HepG2 (cell line): ENCODE measurements at regions not wholly inside any gene's neighbourhood (a gene's known extent, or its start where the extent isn't known, plus 50 kb on each side); places are given as distances from the start of the nearest gene placed in this dataset.

Source experiments
- ATAC-seq: fragments of 200-7000 bp; cut with Tn5 transposase; 3 replicates; pipeline ENCODE4 v1.9.1; 2020; ENCODE audit warnings: mild to moderate bottlenecking, moderate library complexity
- BruUV-seq: library from RNA; stranded (reverse); fragments of 400-500 nt; replicated peaks from 2 replicates; lab custom pipeline; 2021; lab: Mats Ljungman, UMichigan
- CTCF ChIA-PET: fragments of 300-600 bp; formaldehyde crosslinking; extraction: SDS; loops from one replicate; lab custom pipeline; 2021; ENCODE audit warnings: low total read pairs, inconsistent platforms, low intra/inter-chr PET ratio; lab: Yijun Ruan, JAX
- POLR2A ChIA-PET: fragments of 350-600 bp; sonication (Branson Sonifier 250); formaldehyde crosslinking; loops from one replicate; lab custom pipeline; 2020; ENCODE audit warnings: antibody characterized with exemption, inconsistent platforms; lab: Yijun Ruan, JAX
- DNase-seq: peaks from one replicate; pipeline ENCODE4 v3.0.0-alpha.2; 2015; ENCODE audit warnings: low spot score
- FAIRE-seq: peaks from 3 replicates; lab custom pipeline; 2011; peaks lifted over from hg19 to GRCh38; lab: Jason Lieb, UNC
- H2AFZ ChIP-seq: one replicate; pipeline ENCODE4 v1.6.1; 2011; ENCODE audit warnings: low read length, inconsistent platforms
- H3K27ac ChIP-seq: fragments of 300-600 bp; 3 replicates; pipeline ENCODE4 v1.8.0; 2011; ENCODE audit warnings: mixed run types, mild to moderate bottlenecking, mixed read lengths, low read length, inconsistent platforms; ENCODE audit not compliant: insufficient read depth; ENCODE audit errors: extremely low read length
- H3K27me3 ChIP-seq, 2 experiments: fragments of 200-600 bp in 1 of 2; 2 replicates in 1 of 2; 3 replicates in 1 of 2; pipeline versions ENCODE4 v1.6.0 to v1.8.0; 2011; ENCODE audit warnings: low read length in 2 of 2, mild to moderate bottlenecking in 2 of 2, moderate library complexity in 2 of 2, inconsistent platforms in 1 of 2; ENCODE audit not compliant: insufficient read depth in 2 of 2, control insufficient read depth in 1 of 2
- H3K36me3 ChIP-seq, 2 experiments: fragments of 200-600 bp in 1 of 2; replicated peaks in 1 of 2; 2 replicates in 1 of 2; 3 replicates in 1 of 2; pipeline versions ENCODE4 v1.5.1 to v1.8.0; 2011; ENCODE audit warnings: low read length in 2 of 2, inconsistent platforms in 1 of 2; ENCODE audit not compliant: insufficient read depth in 2 of 2, control insufficient read depth in 1 of 2
- H3K4me1 ChIP-seq: 2 replicates; pipeline ENCODE4 v1.5.1; 2012; ENCODE audit warnings: low read length, inconsistent platforms; ENCODE audit not compliant: insufficient read depth
- H3K4me2 ChIP-seq: 2 replicates; pipeline ENCODE4 v1.6.0; 2011; ENCODE audit warnings: low read depth, low read length, inconsistent platforms
- H3K4me3 ChIP-seq, 3 experiments: fragments of 200-600 bp in 1 of 3; sonication (generic), shearing (Covaris generic) in 1 of 3; replicated peaks in 1 of 3; 2 replicates each; pipeline ENCODE4 v1.5.1; 2011 to 2016; ENCODE audit warnings: low read length in 3 of 3, inconsistent platforms in 2 of 3, low read depth in 2 of 3, mild to moderate bottlenecking in 2 of 3, control low read depth in 1 of 3, mixed read lengths in 1 of 3; ENCODE audit not compliant: insufficient read depth in 1 of 3
- H3K79me2 ChIP-seq: one replicate; pipeline ENCODE4 v1.6.1; 2011; ENCODE audit warnings: low read length, inconsistent platforms; ENCODE audit not compliant: insufficient read depth
- H3K9ac ChIP-seq: 2 replicates; pipeline ENCODE4 v1.6.0; 2011; ENCODE audit warnings: mild to moderate bottlenecking, low read depth, low read length, inconsistent platforms; ENCODE audit not compliant: insufficient read depth
- H3K9me3 ChIP-seq: 2 replicates; pipeline ENCODE4 v1.5.1; 2012; ENCODE audit warnings: mild to moderate bottlenecking, low read length
- H4K20me1 ChIP-seq: 2 replicates; pipeline ENCODE4 v1.6.0; 2011; ENCODE audit warnings: inconsistent platforms, mild to moderate bottlenecking, low read length, moderate library complexity; ENCODE audit not compliant: insufficient read depth
- AGO2 ChIP-seq: fragments of 200-400 bp; formaldehyde crosslinking; optimal IDR thresholded peaks from 2 replicates; pipeline ENCODE3; 2017; ENCODE audit warnings: mild to moderate bottlenecking, low read depth, low read length, moderate library complexity
- KAT7 ChIP-seq: IDR thresholded peaks from 2 replicates; pipeline ENCODE4 v1.6.1; 2018; ENCODE audit warnings: borderline replicate concordance, missing compliant biosample characterization
- MIER2 ChIP-seq: IDR thresholded peaks from 2 replicates; pipeline ENCODE4 v1.6.1; 2016; ENCODE audit warnings: missing biosample characterization, missing genetic modification reagents
- NCOR1 ChIP-seq: fragments of 200-600 bp; sonication (generic); IDR thresholded peaks from 2 replicates; pipeline ENCODE4 v1.7.0; 2017; ENCODE audit warnings: antibody characterized with exemption, low read length, borderline replicate concordance
- SATB2 ChIP-seq: sonication (generic); formaldehyde crosslinking; IDR thresholded peaks from 2 replicates; pipeline ENCODE4 v1.5.0; 2020; ENCODE audit warnings: missing genetic modification reagents
- ZNF615 ChIP-seq: sonication (generic); formaldehyde crosslinking; IDR thresholded peaks from 2 replicates; pipeline ENCODE4 v1.5.0; 2020; ENCODE audit warnings: mild to moderate bottlenecking, missing genetic modification reagents, borderline replicate concordance
- ZNF7 ChIP-seq: IDR thresholded peaks from 2 replicates; pipeline ENCODE4 v1.6.1; 2016; ENCODE audit warnings: missing biosample characterization, missing genetic modification reagents
- ZNF720 ChIP-seq: sonication (generic); formaldehyde crosslinking; IDR thresholded peaks from 2 replicates; pipeline ENCODE4 v1.4.0; 2020; ENCODE audit warnings: missing genetic modification reagents
- ZNF777 ChIP-seq: sonication (generic); formaldehyde crosslinking; IDR thresholded peaks from 2 replicates; pipeline ENCODE4 v1.4.0; 2020; ENCODE audit warnings: missing genetic modification reagents
- ZNF879 ChIP-seq: sonication (generic); formaldehyde crosslinking; IDR thresholded peaks from 2 replicates; pipeline ENCODE4 v1.8.1; 2023; ENCODE audit warnings: missing genetic modification reagents
- WGBS: methylation state at CpG from one replicate; pipeline ENCODE4 v1.1.6; 2017; ENCODE audit warnings: low lambda C conversion rate; 5-methylcytosine and 5-hydroxymethylcytosine counted together
- in situ Hi-C: cut with HindIII; loops from 2 replicates; pipeline ENCODE4 v1.10.0; 2017; ENCODE audit warnings: low pct_unique_long_range_greater_than_20kb; ENCODE audit not compliant: extremely low pct_ligation_motif_present
- intact Hi-C: fragments of 100-400 bp; cut with micrococcal nuclease; formaldehyde crosslinking; loops from one replicate; pipeline ENCODE4 v1.10.0; 2022; ENCODE audit not compliant: unreplicated experiment
- TF ChIP-seq, protein P1 (sequence below): sonication (generic); formaldehyde crosslinking; IDR thresholded peaks from 2 replicates; pipeline ENCODE4 v1.8.1; 2023; ENCODE audit warnings: missing genetic modification reagents, inconsistent platforms, borderline replicate concordance
- TF ChIP-seq, protein P2 (sequence below), 2 experiments: sonication (generic) in 1 of 2; formaldehyde crosslinking in 1 of 2; IDR thresholded peaks; 2 replicates each; pipeline versions ENCODE4 v1.5.1 to v1.6.1; 2011 to 2020; ENCODE audit warnings: borderline replicate concordance in 1 of 2, low read depth in 1 of 2, low read length in 1 of 2, mild to moderate bottlenecking in 1 of 2, missing genetic modification reagents in 1 of 2, moderate library complexity in 1 of 2
- TF ChIP-seq, protein P3 (sequence below): sonication (generic); formaldehyde crosslinking; IDR thresholded peaks from 2 replicates; pipeline ENCODE4 v1.4.0; 2020; ENCODE audit warnings: missing genetic modification reagents
- TF ChIP-seq, protein P4 (sequence below): sonication (generic); formaldehyde crosslinking; IDR thresholded peaks from 2 replicates; pipeline ENCODE4 v1.8.0; 2022; ENCODE audit warnings: mild to moderate bottlenecking, missing genetic modification reagents, moderate library complexity

DNA sequence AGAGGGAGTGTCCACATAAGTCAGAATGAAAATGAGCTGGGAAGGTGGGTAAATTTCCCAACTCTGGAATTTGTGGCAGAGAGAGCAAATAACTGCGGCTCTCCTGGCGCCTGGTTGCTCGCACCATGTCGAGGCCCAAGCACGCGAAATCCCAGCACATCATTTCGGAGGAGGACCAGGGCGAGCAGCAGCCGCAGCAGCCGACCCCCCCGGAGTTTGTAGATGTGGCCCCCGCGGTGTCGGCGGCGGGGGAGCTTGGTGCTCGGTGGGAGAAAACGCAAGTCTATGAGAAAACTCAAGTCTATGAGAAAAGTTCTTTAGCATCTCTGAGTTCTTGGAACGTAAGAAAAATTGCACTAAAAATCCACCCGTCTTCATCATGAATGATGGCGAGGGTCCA, 60.3 kb downstream of the ACTBL2 start:
- Histone ChIP-seq H3K27ac (no peak overlapping the region), H4K20me1 (no peaks in the 10 kb centered on the region), H3K9me3 (no peaks in the 10 kb centered on the region), H3K27me3 (peaks cover 0 to 7% of the 10 kb centered on the region in 2 experiments; a peak in 2 of 5 replicates), H2AFZ (no peak overlapping the region), H3K4me1 (no peaks in the 10 kb centered on the region), H3K4me3 (no peak overlapping the region), H3K36me3 (no peaks in the 10 kb centered on the region), H3K4me2 (no peak overlapping the region), H3K79me2 (no peaks in the 10 kb centered on the region), H3K9ac (no peak overlapping the region)
- FAIRE-seq (no peak), DNase-seq (no peak), ATAC-seq (no peak)
- POLR2A ChIA-PET, result no interaction called here
- CTCF ChIA-PET, result no interaction called here
- in situ Hi-C loops (no loop called here), intact Hi-C loops (no loop called here)
- 57% methylated on average over 21 of the region's 21 CpGs for WGBS
- no peak for TF ChIP-seq SATB2 (CRISPR knock-in tag)
- no TSS peak for BruUV-seq

DNA sequence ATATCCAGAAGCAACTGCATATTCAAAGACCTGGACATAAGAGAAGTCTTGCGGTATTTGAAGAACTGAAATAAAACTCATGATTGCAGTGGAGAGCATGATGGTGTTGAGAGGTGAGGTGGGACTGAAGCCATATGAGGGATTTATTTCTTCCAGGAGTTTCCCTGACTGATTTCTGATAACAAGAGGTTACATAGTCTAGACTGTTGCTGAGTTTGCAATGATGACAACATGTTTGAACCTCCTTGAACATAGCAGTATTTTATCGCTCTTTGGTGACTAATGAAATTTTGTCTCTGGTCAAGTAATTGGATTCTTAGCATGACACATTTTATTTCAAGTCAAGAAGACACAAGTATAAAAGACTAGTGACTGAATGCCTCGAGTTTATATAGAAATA, 61.8 kb downstream of the ACTBL2 start:
- Histone ChIP-seq H3K27me3 (peaks cover 0 to 7% of the 10 kb centered on the region in 2 experiments; a peak in 2 of 5 replicates), H4K20me1 (no peaks in the 10 kb centered on the region), H3K4me2 (no peak overlapping the region), H2AFZ (no peak overlapping the region), H3K9me3 (no peaks in the 10 kb centered on the region), H3K36me3 (no peaks in the 10 kb centered on the region), H3K27ac (no peak overlapping the region), H3K4me3 (no peak overlapping the region), H3K4me1 (no peaks in the 10 kb centered on the region), H3K9ac (no peak overlapping the region), H3K79me2 (no peaks in the 10 kb centered on the region)
- 65% methylated on average over 3 of the region's 3 CpGs for WGBS
- FAIRE-seq, result no peak
- no TSS peak for BruUV-seq
- intact Hi-C loops, result no loop called here
- no peak for DNase-seq
- ChIA-PET CTCF (no interaction called here), POLR2A (no interaction called here)
- ATAC-seq, result no peak
- in situ Hi-C loops, result no loop called here
- TF ChIP-seq ZNF615 (no peak), NCOR1 (no peak), ZNF777 (CRISPR knock-in tag) (no peak), MIER2 (CRISPR knock-in tag) (no peak), ZNF720 (CRISPR knock-in tag) (no peak), ZNF7 (no peak), ZNF879 (CRISPR knock-in tag) (no peak), KAT7 (CRISPR knock-in tag) (no peak), AGO2 (no peak)
- TF ChIP-seq, protein P1, sequence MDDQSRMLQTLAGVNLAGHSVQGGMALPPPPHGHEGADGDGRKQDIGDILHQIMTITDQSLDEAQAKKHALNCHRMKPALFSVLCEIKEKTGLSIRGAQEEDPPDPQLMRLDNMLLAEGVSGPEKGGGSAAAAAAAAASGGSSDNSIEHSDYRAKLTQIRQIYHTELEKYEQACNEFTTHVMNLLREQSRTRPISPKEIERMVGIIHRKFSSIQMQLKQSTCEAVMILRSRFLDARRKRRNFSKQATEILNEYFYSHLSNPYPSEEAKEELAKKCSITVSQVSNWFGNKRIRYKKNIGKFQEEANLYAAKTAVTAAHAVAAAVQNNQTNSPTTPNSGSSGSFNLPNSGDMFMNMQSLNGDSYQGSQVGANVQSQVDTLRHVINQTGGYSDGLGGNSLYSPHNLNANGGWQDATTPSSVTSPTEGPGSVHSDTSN (CRISPR knock-in tag), result no peak
- TF ChIP-seq, protein P2, sequence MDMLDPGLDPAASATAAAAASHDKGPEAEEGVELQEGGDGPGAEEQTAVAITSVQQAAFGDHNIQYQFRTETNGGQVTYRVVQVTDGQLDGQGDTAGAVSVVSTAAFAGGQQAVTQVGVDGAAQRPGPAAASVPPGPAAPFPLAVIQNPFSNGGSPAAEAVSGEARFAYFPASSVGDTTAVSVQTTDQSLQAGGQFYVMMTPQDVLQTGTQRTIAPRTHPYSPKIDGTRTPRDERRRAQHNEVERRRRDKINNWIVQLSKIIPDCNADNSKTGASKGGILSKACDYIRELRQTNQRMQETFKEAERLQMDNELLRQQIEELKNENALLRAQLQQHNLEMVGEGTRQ (IDR thresholded peaks at IDR 0.05; ENCODE audit: low read depth, low read length), result no peak
- TF ChIP-seq, protein P2 (CRISPR knock-in tag; IDR thresholded peaks at IDR 0.05; ENCODE audit: borderline replicate concordance), result no peak
- TF ChIP-seq, protein P3, sequence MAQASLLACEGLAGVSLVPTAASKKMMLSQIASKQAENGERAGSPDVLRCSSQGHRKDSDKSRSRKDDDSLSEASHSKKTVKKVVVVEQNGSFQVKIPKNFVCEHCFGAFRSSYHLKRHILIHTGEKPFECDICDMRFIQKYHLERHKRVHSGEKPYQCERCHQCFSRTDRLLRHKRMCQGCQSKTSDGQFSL (CRISPR knock-in tag), result no peak
- TF ChIP-seq, protein P4, sequence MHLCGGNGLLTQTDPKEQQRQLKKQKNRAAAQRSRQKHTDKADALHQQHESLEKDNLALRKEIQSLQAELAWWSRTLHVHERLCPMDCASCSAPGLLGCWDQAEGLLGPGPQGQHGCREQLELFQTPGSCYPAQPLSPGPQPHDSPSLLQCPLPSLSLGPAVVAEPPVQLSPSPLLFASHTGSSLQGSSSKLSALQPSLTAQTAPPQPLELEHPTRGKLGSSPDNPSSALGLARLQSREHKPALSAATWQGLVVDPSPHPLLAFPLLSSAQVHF (CRISPR knock-in tag), result no peak
